Putamen (tissue), 1 donor: ENCODE measurements at regions not wholly inside any gene's neighbourhood (a gene's known extent, or its start where the extent isn't known, plus 50 kb on each side); places are given as distances from the start of the nearest gene placed in this dataset.
A peak's percentile ranks its signal among the peaks of the same experiment; 100 is the strongest.

Experiments
- DNase-seq: peaks from one replicate; pipeline ENCODE4 v3.0.0-alpha.2; 2016; ENCODE audit warnings: low spot score

GRCh38 chr10:89095701-89096391, 105.2 kb downstream of the FAS start:
- no peak for DNase-seq

GRCh38 chr10:89093728-89094127, 103.1 kb downstream of the FAS start:
- DNase-seq: no peak

- DNase-seq: no peak
Measured at GRCh38 chr10:89092981-89093380, 102.4 kb downstream of the FAS start.

GRCh38 chr10:89092439-89092838, 101.8 kb downstream of the FAS start:
- DNase-seq: no peak

GRCh38 chr10:89091496-89091895, 100.9 kb downstream of the FAS start:
- no peak for DNase-seq

- peak; percentile 7 for DNase-seq
Measured at GRCh38 chr10:89090756-89091445, 100.3 kb downstream of the FAS start.

GRCh38 chr10:89086801-89087521, 96.4 kb downstream of the FAS start:
- DNase-seq: peak; percentile 10

GRCh38 chr10:89085153-89085552, 94.6 kb downstream of the FAS start:
- DNase-seq: no peak

- DNase-seq: no peak
Measured at GRCh38 chr10:89082086-89082485, 91.5 kb downstream of the FAS start.

GRCh38 chr10:89080660-89081059, 90.1 kb downstream of the FAS start:
- no peak for DNase-seq

GRCh38 chr10:89079961-89080360, 89.4 kb downstream of the FAS start:
- DNase-seq: no peak

- no peak for DNase-seq
Measured at GRCh38 chr10:89078724-89079672, 88.4 kb downstream of the FAS start.

- no peak for DNase-seq
Measured at GRCh38 chr10:89076120-89076519, 85.5 kb downstream of the FAS start.

- DNase-seq: no peak
Measured at GRCh38 chr10:89075631-89076030, 85.0 kb downstream of the FAS start.

GRCh38 chr10:89074120-89074519, 83.5 kb downstream of the FAS start:
- DNase-seq: no peak

GRCh38 chr10:89073719-89074118, 83.1 kb downstream of the FAS start:
- no peak for DNase-seq

GRCh38 chr10:89069589-89069988, 79.0 kb downstream of the FAS start:
- DNase-seq: no peak
